HG03432 (cell line): ENCODE measurements at regions not wholly inside any gene's neighbourhood (a gene's known extent, or its start where the extent isn't known, plus 50 kb on each side); places are given as distances from the start of the nearest gene placed in this dataset.

Source experiments
- ATAC-seq: cut with Tn5 transposase; IDR thresholded peaks from one replicate; pipeline ENCODE4 v1.9.1; 2021; ENCODE audit warnings: mild to moderate bottlenecking, moderate library complexity; ENCODE audit not compliant: unreplicated experiment

DNA sequence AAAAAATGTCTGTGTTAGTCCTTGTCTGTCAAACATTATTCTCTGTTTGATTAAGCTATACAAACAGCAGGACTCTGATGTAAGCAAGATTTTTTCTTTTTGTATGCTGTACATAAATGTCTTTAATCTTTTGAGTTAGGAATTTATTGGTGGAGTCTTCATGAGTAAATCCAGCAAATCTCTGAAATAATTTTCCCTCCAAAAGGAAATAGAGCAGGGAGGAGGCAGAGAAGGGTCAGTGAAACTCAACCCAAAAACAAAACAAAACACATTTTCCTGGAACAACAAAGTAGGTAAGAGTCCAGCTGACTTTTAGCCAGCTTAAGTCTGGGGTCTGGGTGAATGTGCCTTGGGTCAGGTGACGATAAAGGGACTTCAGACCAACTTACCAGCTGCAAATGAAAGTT lies 113.7 kb downstream of the FOXA2 start:
- no peak for ATAC-seq

DNA sequence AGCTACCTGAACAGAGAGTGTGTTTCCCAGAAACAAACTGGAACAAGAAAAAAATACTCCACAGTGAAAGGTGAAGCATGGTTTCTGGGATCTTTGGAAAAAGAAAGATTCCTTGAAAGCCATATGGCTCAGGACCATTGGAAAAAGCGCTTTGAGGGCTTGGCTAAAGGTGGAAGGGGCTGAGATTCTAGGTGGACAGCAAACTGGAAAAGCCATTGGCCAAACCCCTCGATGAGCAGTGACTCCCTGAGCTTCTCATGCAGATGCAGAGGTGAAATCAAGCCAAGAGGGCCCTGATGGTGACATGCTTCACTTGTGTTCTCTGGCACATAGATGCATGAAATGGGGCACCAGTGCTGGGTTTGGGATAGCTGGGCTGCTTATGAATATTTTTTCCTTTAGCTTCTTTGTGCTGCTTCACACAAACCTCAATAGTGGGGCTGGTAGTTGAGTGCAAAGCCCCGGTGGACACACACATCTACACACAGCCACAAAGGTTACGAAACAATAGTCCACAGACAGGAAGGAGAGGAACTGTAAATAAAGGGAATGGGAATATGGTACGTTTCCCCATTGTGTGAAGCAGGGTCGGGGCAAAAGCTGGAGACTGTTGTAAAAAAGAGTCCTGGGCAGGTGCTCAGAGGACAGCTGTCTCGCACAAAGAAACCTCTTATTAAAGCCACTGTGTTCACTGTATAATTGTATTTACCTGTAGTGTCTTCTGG lies 117.8 kb downstream of the FOXA2 start:
- no peak for ATAC-seq

DNA sequence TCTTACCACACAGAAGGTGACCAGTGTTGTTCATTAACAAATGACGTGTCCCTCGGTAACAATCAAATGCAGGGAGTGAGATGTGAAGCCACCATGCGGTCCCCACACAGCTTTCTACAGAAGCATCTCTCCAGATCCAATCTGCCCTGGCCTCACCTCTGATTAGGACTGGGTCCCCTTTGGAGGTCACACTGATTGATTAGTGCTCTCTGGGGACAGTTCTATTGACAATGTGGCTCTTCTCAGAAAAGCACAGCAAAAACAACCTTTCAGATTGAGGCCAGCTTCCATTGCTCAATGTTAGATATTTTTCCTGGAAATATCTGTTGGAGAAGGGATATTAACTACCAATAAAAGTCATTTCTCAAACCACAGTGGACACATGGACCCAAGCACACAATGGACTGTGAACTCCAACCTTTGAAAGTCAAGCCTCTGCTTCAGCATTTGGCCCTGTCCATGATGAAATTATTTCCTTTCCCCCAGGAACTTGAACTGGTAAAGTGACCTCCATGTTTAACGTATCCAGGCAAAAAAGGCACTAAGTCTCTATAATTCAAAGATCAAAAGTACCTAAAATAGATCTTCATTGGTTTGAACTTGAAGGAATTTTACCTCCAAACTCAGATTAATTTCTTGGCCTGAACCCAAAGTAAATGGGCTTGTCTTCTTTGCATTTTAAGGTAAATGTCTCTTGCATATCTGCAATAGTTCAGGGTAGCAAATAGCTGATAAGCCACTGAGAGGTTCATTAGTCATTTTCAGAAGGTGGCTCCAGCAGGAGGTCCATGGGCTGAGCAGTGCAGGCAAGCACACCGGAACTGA lies 118.5 kb downstream of the FOXA2 start:
- ATAC-seq: no peak

DNA sequence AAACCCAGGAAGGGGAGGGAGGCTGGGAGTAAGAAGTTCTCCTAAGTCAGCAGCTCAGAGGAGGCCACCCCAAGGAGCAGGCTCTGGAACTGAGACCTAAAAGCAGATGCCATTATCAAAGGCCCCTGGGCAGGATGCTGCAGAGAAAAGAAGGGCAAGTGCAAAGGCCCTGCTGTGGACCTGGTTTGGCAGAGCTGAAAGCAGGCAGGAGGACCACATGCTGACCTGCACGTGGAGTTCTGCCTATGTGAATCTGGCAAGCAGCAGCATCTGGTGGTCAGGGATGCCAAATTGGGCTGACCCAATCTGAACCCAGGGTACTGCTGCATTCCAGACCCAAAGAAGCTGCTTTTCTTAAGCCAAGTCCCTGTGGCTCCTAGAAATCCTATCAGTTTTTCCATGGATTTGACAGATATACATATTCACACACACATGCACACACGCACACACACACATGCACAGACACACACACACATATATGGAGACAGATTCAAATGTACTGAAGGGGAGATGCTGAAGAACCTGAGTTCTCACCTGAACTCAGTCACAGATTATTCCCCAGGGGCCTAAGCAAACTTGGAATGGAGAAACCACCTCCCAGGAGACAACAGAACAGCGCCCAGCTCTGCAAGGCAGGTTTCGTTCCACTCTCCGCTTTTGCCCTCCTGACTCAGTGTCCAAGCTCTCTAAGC lies 119.9 kb downstream of the FOXA2 start:
- ATAC-seq: no peak

DNA sequence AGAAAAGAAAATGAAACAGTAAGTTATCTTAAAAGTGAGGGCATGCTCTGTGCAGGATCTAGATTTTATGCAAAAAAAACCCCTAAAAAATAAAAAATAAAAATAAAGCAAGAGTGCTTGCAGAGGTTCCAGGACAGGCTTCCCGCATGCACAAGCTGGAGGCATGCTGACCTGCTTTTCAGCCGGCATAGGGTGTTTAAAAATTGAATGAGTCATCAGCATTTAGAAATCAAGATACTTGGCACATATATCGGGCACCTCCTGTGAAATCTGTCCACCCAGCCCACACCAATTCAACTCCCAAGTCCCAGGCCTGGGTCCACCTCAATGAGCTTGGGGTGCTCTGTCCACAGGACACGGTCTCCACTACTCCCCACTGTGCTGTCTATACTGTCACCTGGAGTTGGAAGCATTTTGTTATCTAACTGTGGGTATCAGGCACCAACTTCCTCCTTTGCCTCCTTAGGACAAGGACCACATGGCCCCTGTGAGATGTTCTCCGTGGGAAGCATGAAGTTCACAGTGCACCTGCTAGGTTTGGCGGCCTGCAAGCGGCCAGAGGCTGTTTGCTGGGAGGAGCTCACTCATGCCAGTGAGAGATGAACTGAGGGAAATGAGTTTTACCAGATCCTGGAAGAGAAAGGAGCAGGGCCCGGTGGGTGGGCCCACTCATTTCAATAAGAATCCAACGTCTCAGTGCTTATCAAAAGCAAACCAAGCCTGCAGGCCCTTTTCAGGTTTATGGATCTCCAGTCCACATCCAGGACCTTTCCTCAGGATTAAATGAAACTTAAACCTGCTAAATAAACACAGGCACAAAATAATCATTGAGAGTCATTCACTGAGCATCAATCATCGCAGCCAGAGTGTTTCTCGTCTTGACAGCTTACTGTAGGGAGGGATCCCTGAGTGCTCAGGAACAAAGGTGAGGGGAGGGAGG lies 121.1 kb downstream of the FOXA2 start:
- ATAC-seq: no peak

DNA sequence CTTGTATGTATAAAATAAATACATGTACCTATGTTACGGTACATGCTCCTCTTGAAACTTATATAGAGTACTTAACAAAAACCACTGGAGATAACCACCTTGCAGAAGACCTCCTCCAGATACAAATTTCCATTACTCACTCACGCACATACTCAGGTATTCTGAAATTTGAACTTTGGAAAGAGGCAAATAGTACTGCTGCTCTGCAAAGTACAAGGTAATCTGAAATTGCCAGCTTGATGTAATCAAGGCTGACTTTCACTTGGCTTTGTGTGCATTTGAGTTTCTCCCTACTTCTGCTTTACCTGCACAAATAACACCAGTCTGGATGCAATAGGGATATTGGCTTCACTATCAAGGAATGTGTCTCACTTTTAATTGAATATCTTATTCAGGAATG lies 123.6 kb downstream of the FOXA2 start:
- ATAC-seq: no peak

DNA sequence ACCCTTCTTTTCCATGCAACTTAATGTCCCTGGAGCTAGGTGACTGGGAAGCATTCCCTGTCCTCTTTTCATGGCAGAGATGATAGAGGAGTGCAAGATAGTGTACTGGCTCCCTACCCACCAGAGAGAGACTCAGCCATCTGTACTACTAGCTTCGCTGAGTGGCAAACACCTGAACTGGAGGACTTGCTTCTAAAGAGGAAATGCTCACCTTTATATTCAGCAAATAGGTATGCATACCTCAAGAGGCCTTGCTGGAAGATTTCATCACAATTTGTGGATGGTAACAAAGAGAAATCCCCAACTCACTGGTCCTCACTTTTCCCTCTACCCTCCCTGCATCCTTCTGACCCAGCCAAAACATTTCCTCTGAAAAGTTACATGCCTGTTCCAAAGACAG lies 124.1 kb downstream of the FOXA2 start:
- ATAC-seq: no peak

DNA sequence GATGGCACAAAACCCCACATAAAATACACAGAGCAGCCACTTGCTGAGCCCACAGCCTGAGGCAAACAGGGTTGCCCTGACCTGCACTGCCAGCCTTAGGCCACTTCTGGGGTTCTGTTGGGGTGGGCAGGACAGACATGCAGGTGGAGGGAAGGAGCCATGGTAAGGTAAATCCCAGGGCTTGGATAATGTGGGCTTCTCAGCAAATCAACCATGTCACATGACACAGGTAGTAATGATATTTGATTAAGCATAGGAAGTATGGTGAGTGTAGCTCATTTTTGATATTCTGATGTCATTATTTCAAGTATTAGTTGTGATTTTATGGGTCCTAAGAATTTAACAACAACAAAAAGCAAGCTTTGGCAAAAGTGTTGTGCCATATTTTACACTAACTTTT lies 124.6 kb downstream of the FOXA2 start:
- ATAC-seq: no peak

DNA sequence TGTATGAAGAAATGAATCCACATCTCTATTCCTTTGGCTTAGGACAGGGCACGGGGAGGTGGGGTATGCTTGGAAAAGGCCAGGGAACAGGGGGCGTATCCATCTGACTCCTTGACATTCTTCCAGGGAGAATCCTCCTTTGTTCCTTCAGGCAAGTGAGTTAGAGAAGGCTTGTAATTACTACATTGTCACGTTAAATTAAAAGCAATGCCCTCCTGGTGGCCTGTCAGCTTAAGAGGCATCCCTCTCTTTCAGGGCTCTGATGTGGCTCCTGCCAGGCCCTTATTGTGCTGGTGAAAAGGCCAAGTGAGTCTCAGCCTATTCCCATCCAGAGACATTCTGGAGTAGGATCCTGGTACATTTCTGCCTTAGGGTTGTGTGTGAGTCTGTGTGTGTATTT lies 128.3 kb downstream of the FOXA2 start:
- ATAC-seq: no peak

DNA sequence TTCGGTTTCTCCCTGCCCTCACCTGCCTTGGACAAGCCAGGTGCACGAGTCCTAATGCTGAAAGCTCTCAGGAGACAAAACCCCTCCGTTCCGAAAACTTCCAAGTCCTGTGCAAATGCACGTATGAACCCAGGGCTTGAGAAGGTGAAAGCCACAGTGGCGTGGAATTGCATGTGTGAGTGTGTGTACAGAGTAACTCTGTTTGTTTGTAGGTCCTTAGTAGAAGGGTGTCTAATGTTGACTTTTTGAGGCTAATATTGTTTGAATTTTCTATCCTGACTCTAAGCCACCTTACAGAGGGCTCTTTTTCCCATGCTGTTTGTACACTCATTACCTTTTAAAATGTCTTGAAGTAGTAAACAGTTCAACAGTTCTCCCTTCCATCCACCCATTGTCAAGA lies 129.1 kb downstream of the FOXA2 start:
- no peak for ATAC-seq

DNA sequence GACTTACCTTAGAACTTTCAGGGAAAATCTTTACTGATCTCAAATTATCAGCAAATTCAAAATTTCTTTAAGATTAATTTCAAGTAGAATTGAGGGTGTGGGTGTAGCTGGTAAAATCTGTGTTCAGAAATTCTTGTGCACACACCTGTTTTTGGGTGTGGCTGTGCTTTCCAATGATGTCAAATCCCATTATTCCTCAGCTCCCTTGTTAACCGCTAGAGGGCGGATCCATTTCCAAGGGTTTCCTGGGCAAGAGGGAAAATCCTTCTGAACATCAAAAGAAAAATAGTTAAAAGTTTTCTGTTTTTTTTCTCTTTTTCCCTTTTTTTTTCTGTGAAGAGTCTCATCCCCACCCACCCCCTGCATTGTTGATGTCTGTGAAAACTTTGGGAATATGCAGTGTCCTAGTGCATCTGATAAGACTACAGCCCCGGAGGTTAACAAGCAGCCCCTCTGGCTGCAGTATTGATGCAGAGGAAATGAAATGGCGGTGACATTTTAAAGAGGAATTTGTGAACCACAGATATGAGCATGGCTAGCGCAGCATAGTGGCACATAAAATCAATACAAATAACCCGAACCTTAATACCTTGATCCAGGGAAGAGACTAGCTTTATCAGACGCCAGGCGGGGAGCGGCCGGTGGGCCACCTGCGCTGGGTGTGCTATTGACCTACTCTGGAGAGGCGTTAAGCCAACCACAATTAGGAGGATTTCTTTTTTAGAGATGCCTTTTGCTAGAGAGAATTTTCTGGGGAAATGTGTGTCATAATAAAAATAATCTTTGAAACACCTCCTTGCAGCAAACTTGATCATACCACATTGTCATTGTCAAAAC lies 130.9 kb downstream of the FOXA2 start:
- no peak for ATAC-seq

DNA sequence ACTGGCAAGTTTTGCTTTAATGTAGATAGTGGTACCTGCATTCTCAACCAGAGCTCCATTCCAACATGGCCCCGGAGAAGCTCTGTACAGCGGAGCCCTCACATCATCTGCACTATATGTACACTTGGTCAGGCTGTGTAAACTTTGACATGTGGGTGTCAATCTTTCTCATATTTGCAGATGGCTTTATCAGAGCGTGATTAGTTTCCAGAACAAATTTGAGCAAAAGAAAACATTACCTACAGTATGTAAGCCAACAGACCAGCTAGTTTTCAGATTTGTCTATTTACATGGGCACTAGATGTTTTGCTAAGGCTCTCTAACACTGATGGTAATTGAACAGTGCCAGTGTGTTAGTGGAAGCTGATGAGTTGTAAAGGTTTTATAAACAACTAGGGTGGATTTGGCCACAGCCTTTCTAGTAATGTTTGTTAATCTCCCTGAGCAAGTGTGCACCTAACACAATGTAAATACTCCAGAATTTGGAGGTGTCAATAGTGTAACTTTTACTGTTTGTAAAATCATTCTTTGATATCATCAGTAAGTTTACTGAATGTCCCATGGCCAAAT lies 131.8 kb downstream of the FOXA2 start:
- ATAC-seq: no peak

DNA sequence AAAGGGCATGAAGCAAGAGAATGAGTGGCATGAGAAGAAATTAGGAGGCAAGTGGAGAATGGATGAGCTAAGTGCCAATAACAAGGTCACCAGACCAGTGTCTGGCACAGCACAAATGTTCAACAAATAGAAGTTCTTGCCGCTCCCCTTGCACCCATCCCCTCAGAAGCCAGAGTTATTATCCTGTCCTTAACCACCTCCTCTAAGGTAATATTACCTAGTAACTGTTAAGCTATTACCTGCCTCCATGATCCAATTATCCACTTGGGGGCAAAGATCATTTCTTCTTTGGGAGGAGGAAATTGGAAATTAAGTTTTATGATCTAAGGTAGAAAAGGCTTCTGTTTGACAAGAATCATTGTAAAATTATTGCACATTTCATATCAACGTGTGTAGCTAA lies 133.8 kb downstream of the FOXA2 start:
- no peak for ATAC-seq

DNA sequence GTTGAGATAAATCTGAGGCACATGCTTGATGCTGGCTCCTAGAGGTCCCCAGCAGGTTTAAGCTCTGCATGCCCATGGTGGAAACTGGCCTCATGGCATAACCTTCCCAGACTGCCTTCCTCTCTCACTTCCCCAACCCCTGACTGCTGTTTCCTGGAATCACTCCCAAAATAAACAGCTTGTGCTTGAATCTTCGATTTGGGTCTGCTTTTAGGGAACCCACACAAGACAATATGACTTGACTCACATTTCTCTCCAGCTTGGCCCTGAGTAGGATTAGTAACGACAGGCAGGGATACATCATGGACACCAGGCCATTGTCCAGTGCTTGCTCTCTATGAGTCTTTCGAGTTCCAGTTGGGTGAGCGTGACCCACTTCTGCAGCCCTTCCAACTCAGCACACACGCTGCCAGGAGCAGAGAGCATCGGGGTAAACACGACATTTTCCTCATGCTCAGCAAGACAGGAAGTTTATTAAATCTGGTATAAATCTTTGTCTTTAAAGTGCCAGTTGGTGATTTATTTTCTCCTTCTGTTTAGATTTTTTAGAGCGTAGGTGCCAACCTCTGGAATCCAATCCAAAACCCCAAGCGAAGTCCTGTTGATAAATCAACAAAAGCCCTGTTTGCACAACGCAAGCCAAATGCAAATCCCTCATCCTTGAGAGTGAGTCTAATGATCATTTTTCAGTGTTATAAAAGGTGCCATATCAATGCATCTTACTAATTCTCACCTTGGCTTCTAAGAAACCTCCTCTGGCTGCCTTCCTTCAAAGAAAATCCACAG lies 135.0 kb downstream of the FOXA2 start:
- no peak for ATAC-seq

DNA sequence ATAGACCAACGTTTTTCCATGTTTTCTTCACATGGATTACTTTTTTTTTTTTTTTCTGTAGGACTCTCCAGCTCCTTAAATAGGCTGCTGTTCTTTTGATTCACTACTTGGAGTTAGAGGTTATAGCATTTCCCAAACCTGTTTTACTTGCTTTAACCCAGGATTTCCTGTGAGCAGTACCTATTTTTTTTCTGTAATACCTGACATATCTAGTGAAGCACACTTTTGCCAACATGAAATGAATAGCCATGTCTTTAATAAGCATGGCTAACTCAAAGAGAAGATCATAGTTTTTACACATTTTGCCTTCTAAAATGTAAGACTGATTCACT lies 137.0 kb downstream of the FOXA2 start:
- no peak for ATAC-seq

DNA sequence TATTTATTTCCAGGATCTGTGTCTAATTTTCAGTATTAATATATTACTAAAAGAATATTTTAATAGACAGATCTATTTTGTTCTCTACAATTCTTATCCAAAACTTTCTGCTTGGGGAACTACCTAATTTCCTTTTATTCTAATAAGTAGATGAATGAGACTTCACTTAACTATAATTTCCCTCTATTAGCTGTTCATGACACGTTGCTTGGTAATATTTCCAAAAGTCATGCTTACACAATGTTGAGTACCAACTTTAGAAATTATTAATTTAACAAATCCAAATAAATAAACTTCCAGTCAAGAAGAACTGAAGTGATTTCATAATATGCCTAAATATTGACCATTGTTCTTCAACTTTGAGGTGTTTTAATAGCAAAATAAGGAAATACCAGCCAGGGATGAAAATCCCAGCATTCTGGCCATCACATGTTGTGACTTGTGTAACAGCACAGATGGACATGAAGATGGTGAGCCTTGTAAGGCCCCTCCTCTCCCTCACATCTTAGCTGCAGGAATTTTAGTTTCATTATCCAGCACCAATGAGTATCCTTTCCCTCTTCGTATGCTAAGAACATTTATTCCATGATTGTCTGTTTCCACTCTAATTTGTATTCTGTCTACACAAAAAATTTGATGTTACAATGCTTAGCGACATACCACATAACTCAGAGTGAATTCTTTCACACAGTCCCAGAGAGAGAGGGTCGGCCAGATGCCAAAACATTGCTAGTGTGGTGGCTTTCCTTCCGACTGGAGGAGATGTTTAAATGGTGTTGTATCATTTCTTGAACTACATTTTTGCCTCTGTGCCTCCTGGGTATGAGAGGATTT lies 137.5 kb downstream of the FOXA2 start:
- ATAC-seq: no peak

DNA sequence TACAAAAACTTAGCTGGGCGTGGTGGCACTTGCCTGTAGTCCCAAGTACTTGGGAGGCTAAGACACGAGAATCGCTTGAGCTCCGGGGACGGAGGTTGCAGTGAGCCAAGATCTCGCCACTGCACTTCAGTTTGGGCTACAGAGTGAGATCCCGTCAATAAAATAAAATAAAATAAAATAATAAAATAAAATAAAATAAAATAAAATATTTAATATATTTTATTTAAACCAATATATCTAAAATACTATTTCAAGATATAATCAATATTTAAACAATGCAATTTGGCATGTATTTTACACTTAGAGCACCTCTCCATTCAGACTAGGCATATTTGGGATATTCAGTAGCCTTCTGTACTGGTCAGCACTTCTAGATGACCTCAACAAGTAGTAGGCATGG lies 142.1 kb downstream of the FOXA2 start:
- ATAC-seq: no peak

DNA sequence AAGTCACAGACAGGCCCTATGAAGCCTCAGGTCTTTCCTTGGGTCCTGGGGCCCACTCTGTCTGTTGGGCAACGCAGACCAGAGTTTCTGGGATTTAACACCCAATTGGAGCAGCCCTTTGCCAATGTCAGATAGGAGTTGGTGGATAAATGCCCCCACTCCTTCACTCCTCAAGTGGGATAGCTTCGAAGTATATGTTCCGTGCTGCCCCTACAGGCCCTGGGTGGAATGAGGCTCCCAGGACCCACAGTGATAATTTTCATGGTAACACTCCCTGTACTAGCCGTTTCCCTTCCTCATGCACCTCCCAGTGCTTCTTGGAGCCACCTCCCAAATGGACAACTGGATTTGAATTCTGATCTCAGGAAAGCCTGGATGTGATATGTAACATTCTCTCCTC lies 145.4 kb downstream of the FOXA2 start:
- no peak for ATAC-seq
